ENCODE measurements at regions not wholly inside any gene's neighbourhood (a gene's known extent, or its start where the extent isn't known, plus 50 kb on each side); places are given as distances from the start of the nearest gene placed in this dataset.

DNA sequence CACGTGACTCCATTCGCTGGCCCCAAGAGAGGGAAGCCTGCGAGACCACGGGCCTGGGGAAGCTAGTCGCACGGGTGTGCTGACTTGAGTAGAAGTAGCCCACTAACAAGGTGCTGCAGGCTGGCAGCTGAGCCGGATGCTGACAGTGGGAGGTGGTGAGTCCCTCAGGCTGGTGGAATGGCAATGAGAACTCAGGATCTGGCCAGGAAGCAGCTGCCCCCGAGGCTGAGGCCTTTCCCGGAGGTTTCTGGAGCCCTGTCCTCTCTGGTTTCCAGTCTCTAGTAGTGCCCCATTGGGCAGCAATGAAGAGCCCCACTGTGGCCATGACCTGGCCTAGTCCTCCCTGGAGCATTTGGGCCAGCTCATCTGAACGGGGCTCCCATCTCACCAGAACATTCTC, 366.7 kb upstream of the IRX4 start:
- no peak for TF ChIP-seq POLR2A (IDR thresholded peaks at IDR 0.05)
- TF ChIP-seq, protein P1, sequence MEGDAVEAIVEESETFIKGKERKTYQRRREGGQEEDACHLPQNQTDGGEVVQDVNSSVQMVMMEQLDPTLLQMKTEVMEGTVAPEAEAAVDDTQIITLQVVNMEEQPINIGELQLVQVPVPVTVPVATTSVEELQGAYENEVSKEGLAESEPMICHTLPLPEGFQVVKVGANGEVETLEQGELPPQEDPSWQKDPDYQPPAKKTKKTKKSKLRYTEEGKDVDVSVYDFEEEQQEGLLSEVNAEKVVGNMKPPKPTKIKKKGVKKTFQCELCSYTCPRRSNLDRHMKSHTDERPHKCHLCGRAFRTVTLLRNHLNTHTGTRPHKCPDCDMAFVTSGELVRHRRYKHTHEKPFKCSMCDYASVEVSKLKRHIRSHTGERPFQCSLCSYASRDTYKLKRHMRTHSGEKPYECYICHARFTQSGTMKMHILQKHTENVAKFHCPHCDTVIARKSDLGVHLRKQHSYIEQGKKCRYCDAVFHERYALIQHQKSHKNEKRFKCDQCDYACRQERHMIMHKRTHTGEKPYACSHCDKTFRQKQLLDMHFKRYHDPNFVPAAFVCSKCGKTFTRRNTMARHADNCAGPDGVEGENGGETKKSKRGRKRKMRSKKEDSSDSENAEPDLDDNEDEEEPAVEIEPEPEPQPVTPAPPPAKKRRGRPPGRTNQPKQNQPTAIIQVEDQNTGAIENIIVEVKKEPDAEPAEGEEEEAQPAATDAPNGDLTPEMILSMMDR (IDR thresholded peaks at IDR 0.05): no peak

All from body of pancreas (tissue), 4 donors.